ENCODE measurements at regions not wholly inside any gene's neighbourhood (a gene's known extent, or its start where the extent isn't known, plus 50 kb on each side); places are given as distances from the start of the nearest gene placed in this dataset.

- TF ChIP-seq CTCF (conservative IDR thresholded peaks at IDR 0.05; ENCODE audit: low read length) (no peak), EZH2phosphoT487 (IDR thresholded peaks at IDR 0.05; ENCODE audit: borderline replicate concordance) (no peak)
These were observed 1272.5 kb downstream of the ROBO1 start for GRCh38 chr3:78495301-78495700.
